D721Med (cell line): ENCODE measurements at regions not wholly inside any gene's neighbourhood (a gene's known extent, or its start where the extent isn't known, plus 50 kb on each side); places are given as distances from the start of the nearest gene placed in this dataset.

Experiments used
- DNase-seq: peaks from one replicate; pipeline ENCODE4 v3.0.0; 2011; ENCODE audit warnings: low spot score; ENCODE audit not compliant: insufficient read length
- FAIRE-seq: peaks from 2 replicates; lab custom pipeline; 2011; peaks lifted over from hg19 to GRCh38; lab: Jason Lieb, UNC
- TF ChIP-seq, protein P1 (sequence below): IDR thresholded peaks from 2 replicates; pipeline ENCODE4 v1.5.1; 2012; ENCODE audit warnings: mild to moderate bottlenecking, control low read depth; ENCODE audit not compliant: insufficient read depth; ENCODE audit errors: missing control alignments

DNA sequence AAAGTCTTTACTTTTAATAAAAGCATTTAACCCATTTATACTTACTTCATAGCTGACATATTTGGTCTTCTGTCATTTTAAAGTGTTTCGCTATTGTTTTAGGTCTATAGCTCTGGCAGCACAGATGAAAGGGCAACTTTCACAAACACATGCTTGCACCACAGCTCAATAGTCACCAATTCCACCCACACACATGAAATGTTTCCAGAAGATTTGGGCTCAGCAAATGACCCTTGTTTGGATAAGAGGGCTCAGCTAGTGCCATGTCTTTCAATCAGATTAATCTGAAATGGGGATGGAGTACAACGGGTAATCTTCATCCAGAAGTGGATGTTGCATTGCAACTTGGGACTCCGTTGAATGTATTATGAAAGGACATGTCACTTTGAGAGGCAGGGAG lies 176.0 kb downstream of the FGF18 start:
- no peak for DNase-seq
- TF ChIP-seq, protein P1, sequence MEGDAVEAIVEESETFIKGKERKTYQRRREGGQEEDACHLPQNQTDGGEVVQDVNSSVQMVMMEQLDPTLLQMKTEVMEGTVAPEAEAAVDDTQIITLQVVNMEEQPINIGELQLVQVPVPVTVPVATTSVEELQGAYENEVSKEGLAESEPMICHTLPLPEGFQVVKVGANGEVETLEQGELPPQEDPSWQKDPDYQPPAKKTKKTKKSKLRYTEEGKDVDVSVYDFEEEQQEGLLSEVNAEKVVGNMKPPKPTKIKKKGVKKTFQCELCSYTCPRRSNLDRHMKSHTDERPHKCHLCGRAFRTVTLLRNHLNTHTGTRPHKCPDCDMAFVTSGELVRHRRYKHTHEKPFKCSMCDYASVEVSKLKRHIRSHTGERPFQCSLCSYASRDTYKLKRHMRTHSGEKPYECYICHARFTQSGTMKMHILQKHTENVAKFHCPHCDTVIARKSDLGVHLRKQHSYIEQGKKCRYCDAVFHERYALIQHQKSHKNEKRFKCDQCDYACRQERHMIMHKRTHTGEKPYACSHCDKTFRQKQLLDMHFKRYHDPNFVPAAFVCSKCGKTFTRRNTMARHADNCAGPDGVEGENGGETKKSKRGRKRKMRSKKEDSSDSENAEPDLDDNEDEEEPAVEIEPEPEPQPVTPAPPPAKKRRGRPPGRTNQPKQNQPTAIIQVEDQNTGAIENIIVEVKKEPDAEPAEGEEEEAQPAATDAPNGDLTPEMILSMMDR, result no peak
- no peak for FAIRE-seq

DNA sequence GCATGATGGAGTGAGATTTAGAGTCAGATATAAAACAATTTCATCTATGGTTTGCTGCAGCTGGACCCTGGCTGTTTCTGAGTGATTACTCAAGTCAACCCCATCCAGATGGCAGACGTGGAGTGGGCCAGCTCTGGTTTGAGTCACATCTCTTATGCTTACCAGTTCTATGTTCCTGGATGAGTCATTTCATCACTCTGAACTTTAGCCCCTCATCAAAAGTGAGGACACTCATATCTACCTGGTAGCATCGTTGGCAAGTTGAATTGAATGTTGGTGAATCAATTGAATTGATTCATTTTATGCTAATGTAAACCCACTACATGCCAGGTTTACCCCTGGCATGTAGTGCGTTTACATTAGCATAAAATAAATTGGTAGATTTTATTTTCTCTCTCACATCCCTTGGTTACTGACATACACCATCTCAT lies 176.4 kb downstream of the FGF18 start:
- no peak for FAIRE-seq
- DNase-seq, result no peak
- TF ChIP-seq, protein P1, result no peak

DNA sequence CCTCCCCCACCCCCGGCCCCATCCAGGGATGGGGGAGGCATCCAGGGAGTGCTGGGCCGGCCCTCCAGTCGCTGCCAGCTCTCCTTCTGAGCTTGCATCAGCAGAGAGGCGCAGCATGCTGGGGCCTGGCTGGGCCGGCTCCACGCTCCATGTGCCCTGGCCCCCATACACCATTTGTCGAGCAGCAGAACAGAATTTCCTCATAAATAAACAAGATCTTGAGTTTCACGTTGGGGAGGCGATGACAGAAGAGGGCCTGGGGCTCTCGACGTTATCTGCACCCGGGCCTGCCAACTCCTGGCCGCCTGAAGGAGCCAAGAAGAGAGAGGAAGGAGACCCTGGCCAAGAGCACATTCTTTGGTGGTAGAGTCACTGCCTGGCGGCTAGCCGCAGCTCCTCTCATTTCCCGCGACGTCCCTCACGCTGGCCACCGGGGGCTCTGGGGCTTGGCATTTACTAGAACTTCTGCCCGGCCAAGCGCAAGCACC lies 177.0 kb downstream of the FGF18 start:
- FAIRE-seq (no peak), DNase-seq (no peak)
- TF ChIP-seq, protein P1, result no peak

DNA sequence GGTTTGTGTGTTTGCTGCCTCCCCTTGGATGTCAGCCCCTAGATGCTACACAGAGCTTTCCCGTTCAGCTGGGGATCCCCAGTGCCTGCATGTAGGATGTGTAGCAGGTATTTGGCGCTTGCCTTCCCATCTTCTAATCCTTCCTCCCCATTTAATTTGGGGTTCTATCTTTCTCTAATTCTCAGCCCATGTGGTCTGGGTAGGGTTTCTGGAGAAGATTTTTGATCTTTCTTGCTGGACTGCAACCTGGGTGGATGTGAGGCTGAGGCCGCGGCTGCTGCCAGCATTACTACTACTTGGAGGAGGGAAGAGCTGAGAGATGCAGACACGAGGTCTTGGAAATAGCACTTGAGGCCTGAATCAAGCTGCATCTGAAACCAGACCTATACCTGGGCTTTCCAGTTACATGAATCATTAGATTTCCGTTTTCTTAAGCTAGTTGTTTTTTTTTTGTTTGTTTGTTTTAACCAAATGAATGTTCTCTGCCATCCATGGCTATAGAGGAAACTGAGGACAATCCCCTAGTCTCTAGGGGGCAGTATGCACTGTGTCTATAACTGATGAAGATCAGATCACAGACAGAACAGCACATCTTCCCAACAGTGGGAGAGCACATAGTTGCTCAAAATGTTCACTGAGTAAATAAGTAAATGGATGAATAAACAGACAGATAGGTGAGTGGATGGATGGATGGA lies 178.6 kb downstream of the FGF18 start:
- TF ChIP-seq, protein P1, result peak; percentile 11
- FAIRE-seq (no peak), DNase-seq (no peak)

DNA sequence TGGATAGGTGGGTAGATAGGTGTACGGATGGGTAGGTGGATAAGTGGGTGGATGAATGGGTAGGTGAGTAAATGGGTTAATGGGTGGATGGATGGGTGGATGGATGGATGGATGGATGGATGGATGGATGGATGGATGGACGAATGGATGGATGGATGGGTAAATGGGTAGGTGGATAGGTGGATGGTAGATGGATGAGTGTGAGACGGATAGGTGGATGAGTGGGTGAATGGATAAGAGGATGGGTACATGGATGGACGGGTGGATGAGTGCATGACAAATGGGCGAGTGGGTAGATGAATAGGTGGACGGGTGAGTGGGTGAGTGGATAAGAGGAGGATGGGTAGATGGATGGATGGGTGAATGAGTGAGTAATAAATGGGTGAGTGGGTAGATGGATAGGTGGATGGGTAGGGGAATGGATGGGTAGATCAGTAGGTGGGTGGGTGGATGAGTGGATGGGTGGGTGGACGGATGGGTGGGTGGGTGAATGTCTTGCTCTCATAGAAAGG lies 179.2 kb downstream of the FGF18 start:
- TF ChIP-seq, protein P1, result no peak
- DNase-seq (no peak), FAIRE-seq (no peak)

DNA sequence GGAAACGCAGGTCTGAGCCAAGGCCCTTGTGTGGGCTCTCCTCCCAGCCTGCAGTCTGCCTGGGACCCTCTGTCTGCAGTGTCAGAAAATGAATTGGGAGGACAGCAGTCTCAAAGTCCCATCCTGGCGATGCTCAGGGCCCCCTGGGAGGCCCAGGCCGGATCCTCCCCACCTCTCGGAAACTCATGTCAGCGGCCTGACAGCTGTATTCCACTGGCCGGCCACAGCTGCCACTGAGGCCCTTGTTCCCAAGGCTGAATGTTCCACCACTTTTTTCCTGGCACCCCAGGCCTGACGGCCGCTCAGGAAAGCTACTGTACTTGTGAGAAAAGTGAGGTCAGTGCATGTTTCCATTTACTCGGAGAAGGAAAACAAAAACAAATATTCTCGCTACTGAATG lies 180.0 kb downstream of the FGF18 start:
- TF ChIP-seq, protein P1, result no peak
- DNase-seq, result no peak
- FAIRE-seq, result no peak

DNA sequence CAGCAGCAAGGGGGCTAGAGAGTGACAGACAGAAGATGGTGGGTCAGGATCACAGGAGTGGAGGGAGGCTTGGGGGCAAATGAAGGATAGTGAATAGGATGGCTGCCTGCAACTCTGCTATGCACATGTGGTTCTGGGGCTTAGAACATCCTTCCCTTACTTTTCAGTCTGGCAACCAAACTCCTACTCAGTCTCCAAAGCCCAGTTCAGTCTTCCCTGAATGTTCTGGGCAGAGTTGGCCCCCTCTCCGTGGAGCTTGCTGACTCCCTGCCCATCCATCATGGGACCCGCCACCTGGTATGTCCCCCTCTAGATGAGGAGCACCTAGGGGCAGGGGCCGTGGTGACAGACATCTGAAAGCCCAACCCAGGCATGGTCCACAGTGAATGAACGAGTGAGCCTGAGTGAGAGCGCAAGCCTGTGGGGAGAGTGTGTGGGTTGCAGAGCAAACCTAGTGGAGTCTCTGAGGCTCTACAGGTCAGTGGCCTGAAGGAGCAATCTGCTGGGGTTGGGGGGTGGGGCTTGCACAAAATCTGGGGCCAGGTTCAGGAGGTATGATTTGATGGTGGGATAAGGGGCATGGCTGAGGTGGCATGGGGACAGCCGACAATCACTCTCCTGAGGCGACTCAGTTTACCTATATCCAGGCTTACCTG lies 180.6 kb downstream of the FGF18 start:
- TF ChIP-seq, protein P1, result no peak
- DNase-seq, result no peak
- FAIRE-seq, result no peak
